A673 (cell line): ENCODE measurements at regions not wholly inside any gene's neighbourhood (a gene's known extent, or its start where the extent isn't known, plus 50 kb on each side); places are given as distances from the start of the nearest gene placed in this dataset.
A peak's percentile ranks its signal among the peaks of the same experiment; 100 is the strongest.

Experiments
- BruUV-seq: library from RNA; stranded (reverse); fragments of 400-500 nt; replicated peaks from 2 replicates; lab custom pipeline; 2021; lab: Mats Ljungman, UMichigan
- CTCF ChIA-PET: fragments of 300-600 bp; sonication (Branson Sonifier 250); formaldehyde crosslinking; loops from one replicate; lab custom pipeline; 2022; ENCODE audit warnings: antibody characterized with exemption; lab: Charles Lee
- POLR2A ChIA-PET: fragments of 300-600 bp; sonication (Branson Sonifier 250); formaldehyde crosslinking; loops from one replicate; lab custom pipeline; 2022; ENCODE audit warnings: antibody characterized with exemption; ENCODE audit not compliant: low non-redundant PET; lab: Charles Lee
- DNase-seq: peaks from one replicate; pipeline ENCODE4 v3.0.0-alpha.2; 2015; ENCODE audit warnings: low spot score
- H3K27ac ChIP-seq: fragments of 200-600 bp; sonication (generic); 2 replicates; pipeline ENCODE4 v1.5.1; 2016; ENCODE audit warnings: mixed run types, low read depth, mild to moderate bottlenecking, mixed read lengths, antibody characterized with exemption, low read length; ENCODE audit not compliant: poor library complexity, severe bottlenecking
- H3K27me3 ChIP-seq: fragments of 200-600 bp; sonication (generic); replicated peaks from 2 replicates; pipeline ENCODE4 v1.6.1; 2017; ENCODE audit warnings: mixed run types, low read depth, mild to moderate bottlenecking, mixed read lengths, antibody characterized with exemption, low read length; ENCODE audit not compliant: insufficient read depth, poor library complexity
- H3K36me3 ChIP-seq: fragments of 200-600 bp; sonication (generic); 2 replicates; pipeline ENCODE4 v1.6.1; 2016; ENCODE audit warnings: mixed run types, mild to moderate bottlenecking, mixed read lengths, antibody characterized with exemption, low read length; ENCODE audit not compliant: insufficient read depth, poor library complexity, severe bottlenecking
- H3K4me1 ChIP-seq: fragments of 200-600 bp; sonication (generic); 2 replicates; pipeline ENCODE4 v1.6.1; 2017; ENCODE audit warnings: mixed run types, mild to moderate bottlenecking, mixed read lengths, antibody characterized with exemption, low read length; ENCODE audit not compliant: insufficient read depth, poor library complexity, severe bottlenecking
- H3K4me3 ChIP-seq: fragments of 200-600 bp; sonication (generic); 2 replicates; pipeline ENCODE4 v1.5.1; 2016; ENCODE audit warnings: low read depth, mixed run types, mild to moderate bottlenecking, mixed read lengths, low read length; ENCODE audit not compliant: poor library complexity, severe bottlenecking
- H3K9me3 ChIP-seq: fragments of 200-600 bp; sonication (generic); 2 replicates; pipeline ENCODE4 v1.6.1; 2016; ENCODE audit warnings: mixed run types, low read depth, mild to moderate bottlenecking, mixed read lengths, antibody characterized with exemption, low read length; ENCODE audit not compliant: poor library complexity, severe bottlenecking
- EZH2 ChIP-seq: fragments of 200-600 bp; sonication (generic); IDR thresholded peaks from 2 replicates; pipeline ENCODE4 v1.6.1; 2017; ENCODE audit warnings: borderline replicate concordance, low read depth, mild to moderate bottlenecking, mixed read lengths, antibody characterized with exemption, low read length; ENCODE audit not compliant: poor library complexity, severe bottlenecking
- intact Hi-C: fragments of 100-400 bp; cut with micrococcal nuclease; formaldehyde crosslinking; loops from one replicate; pipeline ENCODE4 v1.10.0; 2022; ENCODE audit not compliant: unreplicated experiment
- TF ChIP-seq, protein P1 (sequence below): fragments of 300-800, 200-600 bp; sonication (generic); conservative IDR thresholded peaks from 2 replicates; pipeline ENCODE4 v1.5.1; 2017; ENCODE audit warnings: low read depth, mild to moderate bottlenecking, antibody characterized with exemption, low read length, moderate library complexity, mixed read lengths

DNA sequence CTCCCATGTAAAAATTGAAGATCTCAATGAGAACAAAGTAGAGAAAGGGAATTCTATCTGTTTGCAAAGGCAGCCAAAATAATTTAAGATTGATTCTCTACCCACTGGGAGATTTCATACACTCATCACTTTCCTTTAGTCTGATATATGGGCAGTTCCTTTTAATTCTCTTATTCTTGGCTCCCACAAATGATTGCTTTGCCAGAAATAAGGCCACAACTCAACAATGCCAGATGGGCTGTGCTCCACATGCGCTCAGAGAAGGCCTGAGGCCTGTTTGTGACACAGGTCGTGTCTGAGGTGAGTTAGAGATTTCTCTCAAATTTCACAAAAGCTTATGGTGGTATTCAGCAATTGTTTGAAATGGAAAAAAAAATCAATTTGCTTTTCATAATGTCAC lies 501.9 kb upstream of the SEMA3D start:
- no peaks in the 10 kb centered on the region for H3K36me3 ChIP-seq
- intact Hi-C loops = no loop called here
- POLR2A ChIA-PET = no interaction called here

DNA sequence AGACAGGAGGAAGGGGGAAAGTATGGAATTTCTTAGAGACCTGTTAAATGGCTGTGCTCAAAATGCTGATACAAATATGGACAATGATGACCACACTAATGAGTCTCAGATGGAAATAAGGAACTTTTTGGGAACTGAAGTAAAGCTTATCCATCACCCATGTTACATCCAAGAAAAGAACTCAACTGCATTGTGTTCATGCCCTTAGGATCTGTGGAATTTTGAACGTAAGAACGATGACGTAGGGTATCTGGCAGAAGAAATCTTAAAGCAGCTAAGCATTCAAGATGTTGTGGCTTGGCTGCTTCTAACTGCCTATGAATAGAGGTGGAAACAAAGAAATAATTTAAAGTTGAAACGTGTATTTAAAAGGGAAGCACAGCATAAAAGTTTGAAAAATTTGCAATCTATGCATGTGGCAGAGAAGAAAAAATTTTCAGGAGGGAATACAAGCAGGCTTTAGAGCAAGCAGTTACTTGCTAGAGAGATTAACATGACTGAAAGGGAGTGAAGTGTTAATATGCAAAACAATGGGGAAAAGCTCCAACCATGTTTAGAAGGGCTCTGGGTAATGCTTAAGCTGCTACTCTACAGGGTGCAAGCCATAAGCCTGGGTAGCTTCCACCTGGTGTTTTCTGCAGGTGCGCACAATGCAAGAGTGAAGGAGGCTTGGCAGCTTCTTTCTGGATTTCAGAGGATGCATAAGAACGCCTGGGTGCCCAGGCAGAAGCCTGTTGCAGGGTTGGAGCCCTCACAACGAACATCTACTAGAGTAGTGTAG lies 499.7 kb upstream of the SEMA3D start:
- POLR2A ChIA-PET = no interaction called here
- CTCF ChIA-PET = no interaction called here
- H3K4me1 ChIP-seq = no peaks in the 10 kb centered on the region
- H3K36me3 ChIP-seq = no peaks in the 10 kb centered on the region
- intact Hi-C loops = no loop called here
- TF ChIP-seq, protein P1, sequence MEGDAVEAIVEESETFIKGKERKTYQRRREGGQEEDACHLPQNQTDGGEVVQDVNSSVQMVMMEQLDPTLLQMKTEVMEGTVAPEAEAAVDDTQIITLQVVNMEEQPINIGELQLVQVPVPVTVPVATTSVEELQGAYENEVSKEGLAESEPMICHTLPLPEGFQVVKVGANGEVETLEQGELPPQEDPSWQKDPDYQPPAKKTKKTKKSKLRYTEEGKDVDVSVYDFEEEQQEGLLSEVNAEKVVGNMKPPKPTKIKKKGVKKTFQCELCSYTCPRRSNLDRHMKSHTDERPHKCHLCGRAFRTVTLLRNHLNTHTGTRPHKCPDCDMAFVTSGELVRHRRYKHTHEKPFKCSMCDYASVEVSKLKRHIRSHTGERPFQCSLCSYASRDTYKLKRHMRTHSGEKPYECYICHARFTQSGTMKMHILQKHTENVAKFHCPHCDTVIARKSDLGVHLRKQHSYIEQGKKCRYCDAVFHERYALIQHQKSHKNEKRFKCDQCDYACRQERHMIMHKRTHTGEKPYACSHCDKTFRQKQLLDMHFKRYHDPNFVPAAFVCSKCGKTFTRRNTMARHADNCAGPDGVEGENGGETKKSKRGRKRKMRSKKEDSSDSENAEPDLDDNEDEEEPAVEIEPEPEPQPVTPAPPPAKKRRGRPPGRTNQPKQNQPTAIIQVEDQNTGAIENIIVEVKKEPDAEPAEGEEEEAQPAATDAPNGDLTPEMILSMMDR = no peak
- TF ChIP-seq EZH2 = no peak
- DNase-seq = no peak
- no peaks in the 10 kb centered on the region for H3K9me3 ChIP-seq
- BruUV-seq = no TSS peak
- no peak overlapping the region for H3K4me3 ChIP-seq
- H3K27me3 ChIP-seq = no peaks in the 10 kb centered on the region
- no peak overlapping the region for H3K27ac ChIP-seq

More for the DNA sequence above, 501.9 kb upstream of the SEMA3D start:
- CTCF ChIA-PET = no interaction called here
- no TSS peak for BruUV-seq
- Histone ChIP-seq H3K9me3 (no peaks in the 10 kb centered on the region), H3K4me1 (no peaks in the 10 kb centered on the region), H3K4me3 (no peak overlapping the region), H3K27ac (no peak overlapping the region), H3K27me3 (no peaks in the 10 kb centered on the region)
- TF ChIP-seq, protein P1 = no peak
- DNase-seq = no peak

DNA sequence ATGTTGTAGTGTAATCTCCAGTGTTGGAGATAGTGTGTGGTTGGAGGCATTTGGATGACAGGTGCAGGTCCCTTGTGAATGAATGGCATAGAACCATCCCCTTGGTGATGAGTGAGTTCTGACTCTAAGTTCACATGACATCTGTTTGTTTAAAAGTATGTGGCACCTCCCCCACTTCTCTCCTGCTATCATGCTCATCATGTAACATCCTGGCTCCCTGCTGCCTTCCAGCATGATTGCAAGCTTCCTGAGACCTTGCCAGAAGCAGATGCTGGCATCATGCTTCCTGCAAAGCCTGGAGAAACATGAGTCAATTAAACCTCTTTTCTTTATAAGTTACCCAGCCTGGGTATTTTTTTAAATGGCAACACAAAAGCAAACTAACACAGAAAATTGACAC lies 499.0 kb upstream of the SEMA3D start:
- BruUV-seq = no TSS peak
- Histone ChIP-seq H3K9me3 (no peaks in the 10 kb centered on the region), H3K4me1 (no peaks in the 10 kb centered on the region), H3K4me3 (no peak overlapping the region), H3K27ac (no peak overlapping the region), H3K27me3 (no peaks in the 10 kb centered on the region), H3K36me3 (no peaks in the 10 kb centered on the region)
- TF ChIP-seq EZH2 = no peak
- TF ChIP-seq, protein P1 = no peak
- POLR2A ChIA-PET = no interaction called here
- intact Hi-C loops = no loop called here
- peak; percentile 76 for DNase-seq
- CTCF ChIA-PET = no interaction called here
